ENCODE measurements at regions not wholly inside any gene's neighbourhood (a gene's known extent, or its start where the extent isn't known, plus 50 kb on each side); places are given as distances from the start of the nearest gene placed in this dataset.
"Not testable (repeated sequence)": the region's sequence is repeated elsewhere in the genome, so short reads cannot be mapped to it uniquely, and the experiment has no call there.

DNA sequence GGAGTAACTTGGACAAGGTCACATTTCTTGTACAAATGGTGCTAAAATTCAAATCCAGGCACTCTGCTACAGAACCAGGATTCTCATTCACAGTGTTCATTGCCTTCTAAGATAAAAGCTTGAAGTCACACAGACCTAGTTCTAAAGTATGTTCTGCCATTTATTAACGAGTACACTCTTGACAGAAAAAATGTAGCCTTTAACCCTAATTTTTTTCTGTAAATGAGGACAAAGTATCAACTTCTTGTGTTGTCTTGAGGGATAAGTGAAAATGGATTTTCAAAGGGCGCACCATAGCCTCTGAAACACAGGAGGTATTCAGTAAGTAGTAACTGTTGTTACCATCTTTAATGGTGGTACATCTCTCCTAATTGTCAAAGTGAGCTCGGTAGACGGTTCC lies 379.8 kb upstream of the FLRT2 start:
- intact Hi-C loops (cut with DNase I) = no loop called here
- no peak for DNase-seq
- ATAC-seq = no peak

DNA sequence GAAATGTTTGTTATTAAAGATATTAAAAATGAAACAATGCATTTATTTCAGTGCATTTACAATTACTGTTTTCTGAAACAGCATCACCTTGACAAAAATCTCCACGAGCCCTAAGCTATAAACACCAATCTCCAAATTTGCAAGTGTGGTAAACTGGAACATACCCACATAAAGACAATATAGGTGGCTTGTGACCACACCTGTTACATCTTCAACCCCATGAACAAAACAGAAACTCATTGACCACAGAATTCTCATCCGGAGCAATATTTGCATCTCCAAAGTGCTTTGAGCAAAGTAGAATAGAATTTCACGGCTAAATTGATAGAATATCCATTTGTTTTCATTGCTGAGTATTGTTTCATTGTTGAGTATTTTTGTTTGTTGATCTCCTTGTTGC lies 375.2 kb upstream of the FLRT2 start:
- DNase-seq (no peak), ATAC-seq (no peak)
- intact Hi-C loops (cut with DNase I) = no loop called here

DNA sequence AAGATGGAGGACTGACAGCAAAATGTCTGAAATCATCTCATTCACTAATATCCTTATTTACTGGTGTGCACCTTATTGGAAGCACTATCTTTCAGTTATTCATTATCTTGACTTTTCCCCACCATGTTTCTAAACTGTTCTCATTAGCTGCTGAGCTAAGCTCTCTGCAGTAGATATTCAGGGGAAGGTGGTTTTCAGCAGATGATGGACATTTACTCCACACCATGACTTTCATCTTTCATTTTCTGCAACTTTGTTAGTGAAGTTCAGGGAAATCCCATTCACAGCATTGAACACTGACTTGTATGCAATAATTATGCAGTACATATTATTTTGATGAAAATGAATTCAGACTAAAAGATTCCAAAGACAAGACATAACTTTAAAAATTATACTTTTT lies 373.6 kb upstream of the FLRT2 start:
- DNase-seq = no peak
- intact Hi-C loops (cut with DNase I) = no loop called here
- no peak for ATAC-seq

DNA sequence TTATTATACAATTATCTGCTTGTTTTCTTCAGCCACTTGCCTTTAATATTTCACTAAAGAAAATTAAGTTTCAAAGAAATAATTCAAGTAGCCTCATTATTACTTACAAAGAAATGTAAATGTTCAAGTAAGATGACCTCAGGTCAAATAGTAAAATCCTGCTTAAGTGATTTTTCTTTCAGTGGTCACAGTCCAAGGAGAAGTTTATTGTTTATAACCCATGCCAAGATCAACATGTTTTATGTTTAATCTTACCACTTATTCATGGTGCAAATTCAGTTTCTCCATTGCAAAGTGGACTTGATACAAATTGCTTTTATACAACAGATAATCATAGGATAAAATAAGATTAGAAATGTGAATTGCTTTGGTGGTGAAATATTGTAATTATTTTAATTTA lies 370.2 kb upstream of the FLRT2 start:
- ATAC-seq (no peak), DNase-seq (no peak)
- intact Hi-C loops (cut with DNase I) = no loop called here

DNA sequence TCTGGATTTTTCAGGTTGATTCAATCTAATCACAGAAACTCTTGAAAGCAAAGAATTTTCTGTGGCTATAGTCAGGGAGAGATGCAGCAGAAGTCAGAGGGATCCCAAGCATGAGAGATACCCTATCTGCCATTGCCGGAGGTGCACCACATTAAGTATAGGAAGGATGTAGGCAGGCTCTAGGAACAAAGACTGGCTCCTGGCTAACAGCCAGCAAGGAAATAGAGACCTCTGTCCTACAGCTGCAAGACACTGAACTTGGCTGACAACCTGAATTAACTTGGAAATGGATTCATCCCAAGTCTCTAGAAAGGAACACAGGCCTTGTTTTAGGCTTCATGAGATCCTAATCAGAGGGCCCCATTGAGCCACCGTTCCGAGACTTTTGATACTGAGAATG lies 364.9 kb upstream of the FLRT2 start:
- intact Hi-C loops (cut with DNase I) = no loop called here
- DNase-seq = no peak
- ATAC-seq = peak; percentile 41 to 42

DNA sequence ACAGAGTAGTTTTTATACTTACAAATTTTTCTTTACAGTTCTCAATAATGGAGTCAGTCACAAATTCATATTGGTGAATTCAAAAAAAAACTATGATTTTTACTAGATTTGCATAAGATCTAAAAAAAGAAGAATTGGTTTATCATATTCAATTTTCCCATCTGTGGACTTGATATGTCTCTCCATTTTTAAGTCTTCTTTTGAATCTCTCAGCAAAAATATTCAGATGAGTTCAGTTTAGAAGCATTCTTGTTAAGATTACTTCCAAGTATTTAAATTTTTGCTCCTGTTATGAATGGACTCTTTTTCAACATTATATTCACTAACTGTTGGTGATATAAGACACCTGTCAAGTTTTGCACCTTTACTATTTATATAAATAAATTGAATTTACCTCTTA lies 360.6 kb upstream of the FLRT2 start:
- ATAC-seq (no peak), DNase-seq (no peak)
- intact Hi-C loops (cut with DNase I) = no loop called here

DNA sequence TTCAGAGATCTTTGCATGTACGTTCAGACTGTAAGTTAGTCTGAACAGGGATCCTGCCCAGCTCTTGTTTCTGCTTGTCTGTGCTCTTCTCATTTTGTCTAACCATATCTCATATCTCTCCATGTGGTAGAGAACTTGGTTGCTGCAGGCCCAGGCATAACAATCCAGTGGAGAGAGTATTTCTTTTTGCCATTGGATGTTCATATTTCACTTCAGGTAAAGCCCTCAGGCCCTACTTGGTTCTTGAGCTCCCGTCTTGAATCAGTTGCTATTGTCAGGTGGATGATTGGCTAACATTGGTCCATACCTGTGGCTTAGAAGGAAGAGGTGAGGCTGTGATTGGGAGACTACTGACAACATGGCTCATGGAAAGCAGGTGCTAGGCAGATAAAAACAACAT lies 357.7 kb upstream of the FLRT2 start:
- DNase-seq = no peak
- ATAC-seq = no peak
- intact Hi-C loops (cut with DNase I) = no loop called here

DNA sequence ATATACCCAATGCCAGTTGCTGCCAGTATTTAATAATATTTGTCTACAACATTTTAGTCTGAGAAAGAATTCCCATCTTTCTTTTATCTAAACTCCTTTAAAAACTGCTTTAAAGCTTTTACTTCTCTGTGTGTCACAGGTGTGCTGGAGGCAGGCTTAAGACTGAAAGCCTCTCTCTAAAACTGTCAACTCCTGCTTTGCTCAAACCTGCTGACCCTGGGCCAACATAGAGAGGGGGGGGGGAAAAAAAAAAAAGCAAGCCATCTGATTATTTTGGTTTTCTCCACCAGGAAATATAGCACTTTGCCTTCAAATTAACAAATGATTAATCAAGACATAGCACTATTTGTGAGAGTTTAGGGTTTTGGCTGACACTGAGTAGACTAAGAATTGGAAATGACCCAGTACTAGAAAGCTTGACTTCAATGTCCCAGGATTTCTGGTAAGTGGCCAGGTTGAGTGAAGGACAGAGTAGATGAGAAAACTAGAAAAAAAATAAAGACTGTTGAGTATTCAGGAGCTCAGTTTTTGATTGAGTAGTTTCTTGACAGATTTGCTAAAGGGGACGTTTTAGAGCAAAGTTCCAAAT lies 357.0 kb upstream of the FLRT2 start:
- intact Hi-C loops (cut with DNase I) = no loop called here

DNA sequence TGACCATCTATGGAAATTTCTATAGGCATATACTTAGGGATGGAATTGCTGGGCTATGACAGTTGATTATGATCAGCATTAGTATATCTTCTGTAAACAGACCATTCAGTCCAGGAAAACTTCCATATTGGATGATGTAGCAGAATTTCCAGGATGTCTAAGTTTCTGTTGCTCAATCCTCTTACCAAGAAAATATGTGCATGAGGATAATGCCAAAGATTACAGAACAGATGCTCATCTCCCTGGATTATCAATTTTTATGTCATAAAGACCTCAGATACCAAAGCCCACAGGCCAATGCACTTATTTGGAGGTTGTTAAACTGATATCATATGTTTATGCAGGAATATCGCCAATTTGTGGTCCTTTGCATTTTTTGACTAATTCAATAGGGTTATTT lies 354.4 kb upstream of the FLRT2 start:
- ATAC-seq (no peak), DNase-seq (no peak)
- intact Hi-C loops (cut with DNase I) = no loop called here

More for the DNA sequence above, 357.0 kb upstream of the FLRT2 start:
- no peak for DNase-seq
- no peak for ATAC-seq

DNA sequence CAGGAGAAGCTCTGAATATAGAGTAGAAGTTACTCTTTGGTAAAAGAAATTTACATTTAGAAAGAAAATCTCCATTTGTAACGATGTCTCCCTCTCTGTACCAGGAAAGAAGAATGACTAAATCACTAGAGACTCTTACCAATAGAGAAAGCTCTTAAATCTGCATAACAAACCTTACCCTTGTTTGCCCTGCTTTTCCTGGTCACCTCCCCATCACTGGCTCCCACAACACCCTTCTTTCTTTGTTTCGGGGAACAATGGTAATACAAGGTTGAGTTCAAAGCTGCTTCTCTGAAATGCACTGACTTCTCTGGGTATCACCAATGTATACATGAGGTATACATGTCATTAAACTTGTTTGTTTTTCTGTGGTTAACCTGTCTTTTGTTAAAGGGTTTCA lies 351.1 kb upstream of the FLRT2 start:
- DNase-seq = no peak
- ATAC-seq = no peak
- intact Hi-C loops (cut with DNase I) = no loop called here

DNA sequence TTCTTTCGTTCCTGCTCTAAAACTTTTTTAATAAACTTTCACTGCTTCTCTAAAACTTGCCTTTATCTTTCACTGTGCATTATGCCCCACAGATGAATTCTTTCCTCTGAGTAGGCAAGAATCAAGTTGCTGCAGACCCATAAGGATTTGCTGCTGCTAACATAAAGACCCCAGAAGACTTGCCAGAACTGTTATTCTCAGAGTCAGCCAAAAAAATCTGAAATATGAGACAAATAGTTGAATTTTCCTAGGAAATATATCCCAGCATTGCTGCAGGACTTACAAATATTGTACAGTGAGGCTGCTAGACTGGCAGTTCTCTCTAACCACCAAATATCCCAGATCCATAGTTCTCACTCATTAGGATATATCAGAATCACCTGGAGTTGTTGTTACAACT lies 349.1 kb upstream of the FLRT2 start:
- DNase-seq (no peak), ATAC-seq (no peak)
- intact Hi-C loops (cut with DNase I) = no loop called here

DNA sequence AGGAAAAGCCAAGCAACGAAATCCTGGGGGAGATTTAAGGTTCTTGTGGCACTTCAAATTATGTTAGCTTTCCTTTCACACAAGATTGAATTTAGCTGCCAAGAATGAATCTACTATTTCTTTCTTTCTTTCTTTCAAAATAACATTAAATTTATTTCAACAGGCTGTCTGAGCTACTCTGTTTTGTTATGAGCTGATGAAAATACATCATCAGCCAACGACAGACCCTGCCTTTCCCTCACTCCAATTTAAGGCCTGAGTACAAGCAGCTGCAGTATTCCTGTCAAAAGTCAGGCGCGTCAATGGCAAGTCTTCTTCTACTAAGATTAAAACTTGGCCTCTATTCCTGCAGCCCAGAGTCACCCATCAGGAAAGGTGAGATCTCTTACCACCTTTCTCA lies 347.7 kb upstream of the FLRT2 start:
- intact Hi-C loops (cut with DNase I) = no loop called here
- no peak for ATAC-seq
- no peak for DNase-seq

DNA sequence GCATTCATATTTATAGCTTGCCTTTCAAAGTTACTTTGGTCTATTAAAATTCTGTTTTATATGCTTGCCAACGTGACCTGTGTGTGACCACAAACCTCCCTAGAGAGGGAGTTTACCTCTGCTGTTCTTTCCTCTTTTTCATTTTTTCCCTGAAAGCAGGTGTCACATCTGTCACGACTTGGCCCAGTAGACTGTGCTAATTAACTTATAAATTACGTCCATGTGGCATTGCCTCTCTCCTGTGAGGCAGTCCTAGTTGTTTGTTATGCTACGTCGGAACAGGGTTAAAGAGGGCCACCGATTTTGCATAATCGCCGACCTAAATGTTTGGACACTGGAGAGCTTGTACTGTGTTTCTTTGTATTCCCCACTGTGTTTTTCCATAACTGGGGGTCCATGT lies 343.9 kb upstream of the FLRT2 start:
- DNase-seq (no peak), ATAC-seq (no peak)
- intact Hi-C loops (cut with DNase I) = no loop called here

DNA sequence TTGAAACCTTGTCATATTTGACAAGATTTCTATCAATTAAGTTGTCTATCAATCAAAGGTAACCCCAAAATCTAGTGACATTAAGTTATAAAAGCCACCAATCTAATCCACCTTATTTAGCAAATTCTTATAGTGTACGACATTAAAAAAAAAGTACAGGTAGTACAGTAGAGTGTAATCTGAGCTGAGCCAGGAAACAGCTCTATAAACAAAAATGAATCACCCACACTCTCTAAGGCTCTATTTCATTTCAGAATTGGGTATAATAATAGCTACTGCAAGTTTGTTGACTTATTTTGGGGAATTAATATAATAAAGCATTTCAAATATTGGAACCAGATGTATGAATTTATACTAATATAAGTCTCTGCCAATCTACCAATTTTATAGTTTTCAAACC lies 342.4 kb upstream of the FLRT2 start:
- ATAC-seq (no peak), DNase-seq (no peak)
- intact Hi-C loops (cut with DNase I) = no loop called here

DNA sequence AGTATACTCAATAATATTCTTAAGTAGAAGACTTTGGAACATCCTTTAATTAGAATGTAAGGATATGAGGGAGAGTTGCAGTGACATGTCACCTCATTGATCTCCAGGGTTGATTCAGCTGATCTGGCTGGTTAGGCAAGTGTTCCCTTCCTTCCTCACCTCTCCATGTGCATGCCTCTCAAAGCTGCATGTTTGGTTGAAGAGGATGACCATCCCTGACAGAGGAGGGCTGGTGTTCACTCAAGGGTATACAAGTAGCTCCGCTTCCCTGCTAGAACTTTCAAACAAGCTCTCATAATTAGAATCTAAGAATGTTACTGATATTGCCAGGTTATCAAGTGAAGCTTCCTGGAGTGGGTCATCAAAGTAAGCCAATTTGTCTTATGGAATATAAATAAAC lies 341.1 kb upstream of the FLRT2 start:
- DNase-seq = no peak
- intact Hi-C loops (cut with DNase I) = no loop called here
- ATAC-seq = no peak

DNA sequence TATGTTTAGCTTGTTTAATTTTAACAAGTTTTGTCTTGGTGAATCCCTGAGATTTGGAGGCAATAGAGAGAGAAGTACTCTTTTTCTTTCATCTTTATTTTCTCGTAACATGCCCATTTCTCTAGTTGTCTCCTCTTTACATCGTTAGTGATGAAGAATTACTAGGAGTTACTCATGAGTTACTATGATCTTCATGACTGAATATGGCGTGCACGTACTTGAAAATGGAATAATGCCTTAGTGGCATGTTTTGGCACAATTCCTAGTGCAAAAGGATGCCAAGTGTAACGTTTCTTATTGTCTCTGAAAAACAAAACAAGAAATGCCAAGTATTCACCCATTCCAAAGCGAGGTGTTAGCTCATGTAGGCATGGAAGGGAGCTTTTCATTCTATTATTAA lies 340.7 kb upstream of the FLRT2 start:
- ATAC-seq; intact Hi-C loops (cut with DNase I); DNase-seq: not testable (repeated sequence)

DNA sequence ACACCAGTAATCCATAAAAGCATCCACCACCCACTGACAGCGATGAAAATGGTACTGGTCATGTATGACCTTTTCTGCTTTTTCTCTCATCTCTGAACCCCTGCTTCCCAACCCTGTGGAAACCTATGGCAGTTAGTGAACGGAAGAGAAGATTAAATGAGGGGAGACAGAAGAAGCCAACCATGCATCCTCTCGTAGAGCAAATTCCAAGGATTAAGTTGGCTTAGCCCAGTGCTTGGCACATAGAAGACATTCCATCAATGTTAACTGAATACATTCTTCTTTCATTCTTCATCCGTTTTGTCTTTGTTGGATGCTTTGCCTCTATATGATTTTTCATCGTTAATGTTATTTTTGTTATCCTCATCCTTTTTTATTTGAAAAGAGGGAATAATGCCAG lies 339.7 kb upstream of the FLRT2 start:
- DNase-seq (no peak), ATAC-seq (no peak)
- intact Hi-C loops (cut with DNase I) = no loop called here

DNA sequence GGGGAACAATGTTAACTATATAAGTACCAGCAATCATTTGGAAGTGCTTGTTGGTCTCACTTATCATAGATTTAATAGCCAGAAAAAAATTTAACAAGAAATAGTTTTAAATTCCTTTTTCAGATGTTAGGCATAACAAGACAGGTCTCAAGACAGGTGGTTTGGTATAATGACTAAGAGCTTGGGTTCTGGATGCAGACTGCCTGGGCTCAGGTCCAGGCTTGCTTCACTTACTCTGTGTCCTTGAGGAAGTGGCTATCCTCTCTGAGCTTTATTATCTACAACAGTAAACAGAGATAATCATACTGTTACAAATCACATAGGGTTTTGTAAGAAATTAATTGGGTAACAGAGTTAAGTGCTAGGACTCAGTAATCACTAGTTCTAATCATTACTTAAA lies 338.0 kb upstream of the FLRT2 start:
- DNase-seq (no peak), ATAC-seq (no peak)
- intact Hi-C loops (cut with DNase I) = no loop called here

DNA sequence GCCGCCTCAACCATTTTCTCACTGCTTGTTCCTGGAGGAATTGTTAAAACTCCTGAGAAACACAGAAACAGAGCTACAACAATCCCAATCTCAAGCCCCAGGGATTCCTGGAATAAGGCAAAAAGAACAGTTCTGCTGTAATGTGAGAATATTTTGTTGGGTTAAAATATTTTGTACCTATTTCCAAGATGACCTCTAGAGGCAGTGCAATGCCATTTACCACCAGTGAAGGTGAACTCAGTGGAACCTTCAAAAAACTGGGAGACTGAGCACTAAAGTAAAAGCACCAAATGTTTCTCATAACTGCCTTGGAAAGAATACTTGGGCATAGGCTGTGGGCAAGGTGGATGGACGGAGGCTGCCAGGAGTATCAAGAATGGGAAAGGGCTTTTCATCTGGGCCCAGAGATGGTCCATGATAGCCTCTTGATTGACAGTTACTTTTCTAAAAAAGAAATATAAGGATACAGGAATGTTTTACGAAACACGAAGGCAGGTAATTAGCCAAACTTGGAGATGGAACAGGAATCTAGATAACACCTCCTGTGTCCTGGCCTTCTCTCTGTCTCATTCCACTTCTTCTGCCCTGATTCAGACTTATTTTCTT lies 334.0 kb upstream of the FLRT2 start:
- ATAC-seq = no peak
- intact Hi-C loops (cut with DNase I) = no loop called here

DNA sequence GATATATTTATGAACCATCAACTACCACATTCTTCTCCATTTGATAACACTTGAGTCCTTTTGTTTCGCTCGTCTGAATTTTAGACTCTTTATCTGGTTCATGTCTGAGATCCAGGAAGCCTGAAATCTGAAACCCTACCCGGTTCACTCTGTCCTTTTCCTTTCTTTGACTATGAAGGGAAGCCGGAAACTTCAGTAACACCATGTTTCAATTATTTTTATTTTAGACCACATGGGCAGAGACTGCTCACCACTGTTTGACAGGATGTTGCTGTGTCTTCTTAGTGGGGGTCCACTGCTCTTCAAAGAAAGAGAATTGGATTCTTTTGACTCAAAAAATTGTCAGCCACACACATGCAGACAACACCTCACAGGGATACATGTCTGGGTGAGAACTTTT lies 331.9 kb upstream of the FLRT2 start:
- intact Hi-C loops (cut with DNase I) = no loop called here
- DNase-seq = no peak
- no peak for ATAC-seq

More for the DNA sequence above, 334.0 kb upstream of the FLRT2 start:
- DNase-seq = no peak

DNA sequence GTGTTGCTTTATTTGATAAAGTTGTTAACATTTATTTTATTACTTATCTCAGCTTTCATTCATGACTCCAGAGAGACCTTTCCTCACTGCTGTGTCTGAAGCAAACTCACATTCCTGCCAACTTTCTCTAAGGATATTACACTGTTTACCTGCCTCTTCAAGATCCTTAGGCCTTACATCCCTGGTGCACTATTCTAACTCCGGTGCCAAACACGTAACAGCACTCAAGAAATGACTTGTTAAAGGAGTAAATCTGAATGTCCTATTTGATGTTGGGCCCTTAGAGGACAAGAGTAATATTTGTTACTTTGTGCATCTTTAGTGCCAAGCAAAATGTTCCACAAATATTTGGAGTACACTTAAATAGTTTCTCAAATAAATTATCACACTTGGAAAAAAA lies 324.1 kb upstream of the FLRT2 start:
- DNase-seq = no peak
- intact Hi-C loops (cut with DNase I) = no loop called here
- no peak for ATAC-seq

DNA sequence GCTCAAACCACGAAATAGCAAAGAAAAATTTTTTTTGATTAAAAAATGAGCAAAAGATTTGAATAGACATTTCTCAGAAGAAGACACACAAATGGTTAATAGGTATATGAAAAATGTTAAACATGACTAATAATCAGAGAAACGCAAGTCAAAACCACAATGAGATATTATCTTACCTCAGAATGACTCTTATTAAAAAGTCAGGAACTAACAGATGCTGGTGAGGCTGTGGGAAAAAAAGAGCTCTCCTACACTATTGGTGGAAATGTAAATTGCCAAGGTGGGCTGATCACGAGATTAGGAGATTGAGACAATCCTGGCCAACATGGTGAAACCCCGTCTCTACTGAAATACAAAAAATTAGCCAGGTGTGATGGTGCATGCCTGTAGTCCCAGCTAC lies 315.5 kb upstream of the FLRT2 start:
- intact Hi-C loops (cut with DNase I) = no loop called here
- DNase-seq = no peak
- ATAC-seq = no peak

All from left cardiac atrium (tissue), 4 donors.